IMR-90 (cell line): ENCODE measurements at regions not wholly inside any gene's neighbourhood (a gene's known extent, or its start where the extent isn't known, plus 50 kb on each side); places are given as distances from the start of the nearest gene placed in this dataset.
"Not testable (repeated sequence)": the region's sequence is repeated elsewhere in the genome, so short reads cannot be mapped to it uniquely, and the experiment has no call there.

Source experiments
- ATAC-seq: fragments of 200-7000 bp; cut with Tn5 transposase; 2 replicates; pipeline ENCODE4 v1.9.1; 2020; ENCODE audit warnings: low read depth, mild to moderate bottlenecking, moderate library complexity
- BruUV-seq: library from RNA; stranded (reverse); fragments of 400-500 nt; replicated peaks from 2 replicates; lab custom pipeline; 2021; lab: Mats Ljungman, UMichigan
- CTCF ChIA-PET: fragments of 300-600 bp; formaldehyde crosslinking; extraction: SDS; loops from one replicate; lab custom pipeline; 2021; ENCODE audit warnings: antibody characterized with exemption; lab: Yijun Ruan, JAX
- POLR2A ChIA-PET: fragments of 300-600 bp; sonication (Branson Sonifier 250); formaldehyde crosslinking; loops from one replicate; lab custom pipeline; 2022; ENCODE audit warnings: antibody characterized with exemption; ENCODE audit not compliant: unreplicated experiment; lab: Charles Lee
- DNase-seq: peaks from one replicate; pipeline ENCODE4 v3.0.0; 2013
- H2AFZ ChIP-seq: replicated peaks from 2 replicates; pipeline ENCODE3; 2013; ENCODE audit warnings: low read length, mild to moderate bottlenecking; ENCODE audit not compliant: poor library complexity
- H2AK5ac ChIP-seq: 2 replicates; pipeline ENCODE4 v1.6.1; 2013; ENCODE audit warnings: low read depth, low read length, inconsistent platforms
- H2AK9ac ChIP-seq: replicated peaks from 2 replicates; pipeline ENCODE3; 2013; ENCODE audit warnings: mild to moderate bottlenecking, low read depth, low read length, moderate library complexity; ENCODE audit not compliant: poor library complexity
- H2BK120ac ChIP-seq: 2 replicates; pipeline ENCODE4 v1.6.1; 2013; ENCODE audit warnings: low read depth, low read length, inconsistent platforms
- H2BK15ac ChIP-seq: 3 replicates; pipeline ENCODE4 v1.6.1; 2013; ENCODE audit warnings: low read depth, low read length, inconsistent platforms
- H2BK20ac ChIP-seq: 2 replicates; pipeline ENCODE4 v1.6.1; 2013; ENCODE audit warnings: low read depth, mild to moderate bottlenecking, inconsistent platforms, low read length, moderate library complexity
- H2BK5ac ChIP-seq: 2 replicates; pipeline ENCODE4 v1.6.1; 2013; ENCODE audit warnings: mild to moderate bottlenecking, low read depth, low read length, inconsistent platforms; ENCODE audit not compliant: poor library complexity, severe bottlenecking
- H3K14ac ChIP-seq: replicated peaks from 2 replicates; pipeline ENCODE4 v1.6.1; 2013; ENCODE audit warnings: low read depth, low read length, inconsistent platforms
- H3K18ac ChIP-seq: 2 replicates; pipeline ENCODE4 v1.6.1; 2013; ENCODE audit warnings: low read depth, low read length, control low read depth
- H3K23ac ChIP-seq: 2 replicates; pipeline ENCODE4 v1.6.1; 2013; ENCODE audit warnings: low read depth, low read length, inconsistent platforms
- H3K27ac ChIP-seq: 2 replicates; pipeline ENCODE4 v1.5.1; 2013; ENCODE audit warnings: mild to moderate bottlenecking, control low read depth, low read length; ENCODE audit not compliant: insufficient read depth
- H3K27me3 ChIP-seq: 2 replicates; pipeline ENCODE4 v1.6.1; 2013; ENCODE audit warnings: low read length; ENCODE audit not compliant: control insufficient read depth, insufficient read depth
- H3K36me3 ChIP-seq: 2 replicates; pipeline ENCODE4 v1.6.1; 2013; ENCODE audit warnings: low read length, mixed read lengths; ENCODE audit not compliant: control insufficient read depth, insufficient read depth
- H3K4ac ChIP-seq: 2 replicates; pipeline ENCODE4 v1.6.1; 2013; ENCODE audit warnings: low read depth, low read length, inconsistent platforms
- H3K4me1 ChIP-seq: 2 replicates; pipeline ENCODE4 v1.6.1; 2013; ENCODE audit warnings: low read length, mixed read lengths; ENCODE audit not compliant: control insufficient read depth, insufficient read depth
- H3K4me2 ChIP-seq: 2 replicates; pipeline ENCODE4 v1.6.1; 2013; ENCODE audit warnings: low read depth, mild to moderate bottlenecking, control low read depth, low read length, moderate library complexity
- H3K4me3 ChIP-seq: 2 replicates; pipeline ENCODE4 v1.5.1; 2013; ENCODE audit warnings: low read depth, mild to moderate bottlenecking, control low read depth, low read length, moderate library complexity; ENCODE audit not compliant: insufficient read depth
- H3K56ac ChIP-seq: 2 replicates; pipeline ENCODE4 v1.6.1; 2013; ENCODE audit warnings: low read length, inconsistent platforms; ENCODE audit not compliant: insufficient read depth; ENCODE audit errors: extremely low read depth
- H3K79me1 ChIP-seq, 2 experiments: 2 replicates each; pipeline ENCODE4 v1.6.1; 2013; ENCODE audit warnings: low read length in 2 of 2, inconsistent platforms in 1 of 2, low read depth in 1 of 2
- H3K9ac ChIP-seq: 2 replicates; pipeline ENCODE4 v1.6.1; 2013; ENCODE audit warnings: low read depth, low read length, control low read depth
- H3K9me1 ChIP-seq: 2 replicates; pipeline ENCODE4 v1.6.1; 2013; ENCODE audit warnings: low read length, inconsistent platforms; ENCODE audit not compliant: insufficient read depth
- H3K9me3 ChIP-seq: 2 replicates; pipeline ENCODE4 v1.6.1; 2013; ENCODE audit warnings: low read length; ENCODE audit not compliant: control insufficient read depth, insufficient read depth
- H4K20me1 ChIP-seq: 2 replicates; pipeline ENCODE4 v1.6.1; 2013; ENCODE audit warnings: low read length, inconsistent platforms; ENCODE audit not compliant: insufficient read depth
- H4K5ac ChIP-seq: 2 replicates; pipeline ENCODE4 v1.6.1; 2013; ENCODE audit warnings: mild to moderate bottlenecking, low read depth, low read length, control low read depth
- H4K8ac ChIP-seq, 2 experiments: 2 replicates each; pipeline ENCODE4 v1.6.1; 2013; ENCODE audit warnings: low read depth in 2 of 2, low read length in 2 of 2, control low read depth in 1 of 2, inconsistent platforms in 1 of 2
- H4K91ac ChIP-seq: 2 replicates; pipeline ENCODE4 v1.6.1; 2013; ENCODE audit warnings: low read depth, low read length, inconsistent platforms; ENCODE audit not compliant: insufficient read depth
- CEBPB ChIP-seq: IDR thresholded peaks from 2 replicates; pipeline ENCODE4 v1.6.1; 2012; ENCODE audit warnings: low read depth, low read length, improper control_type of control experiment
- MAFK ChIP-seq: IDR thresholded peaks from 2 replicates; pipeline ENCODE4 v1.6.1; 2012; ENCODE audit warnings: low read depth, low read length, improper control_type of control experiment
- MXI1 ChIP-seq: IDR thresholded peaks from 2 replicates; pipeline ENCODE4 v1.6.1; 2012; ENCODE audit warnings: low read depth, mild to moderate bottlenecking, low read length, moderate library complexity, borderline replicate concordance
- NFE2L2 ChIP-seq: fragments of 150-350 bp; IDR thresholded peaks from 2 replicates; pipeline ENCODE4 v1.6.1; 2016; ENCODE audit warnings: low read depth, mild to moderate bottlenecking, low read length
- RAD21 ChIP-seq: IDR thresholded peaks from 2 replicates; pipeline ENCODE4 v1.6.1; 2012; ENCODE audit warnings: low read length, improper control_type of control experiment
- RCOR1 ChIP-seq: IDR thresholded peaks from 2 replicates; pipeline ENCODE4 v1.6.1; 2012; ENCODE audit warnings: mild to moderate bottlenecking, low read length, improper control_type of control experiment; ENCODE audit not compliant: insufficient replicate concordance
- SMC3 ChIP-seq: fragments of 150-350 bp; IDR thresholded peaks from 2 replicates; pipeline ENCODE4 v1.6.1; 2016; ENCODE audit warnings: low read depth, mild to moderate bottlenecking, antibody characterized with exemption, low read length, moderate library complexity
- WGBS, 2 experiments: methylation state at CpG; one replicate each; pipeline versions ENCODE4 v1.1.5 to v1.1.7; 2013; ENCODE audit warnings: missing lambda C conversion rate in 2 of 2; ENCODE audit not compliant: insufficient read length in 1 of 2; ENCODE audit errors: extremely low coverage in 2 of 2; 5-methylcytosine and 5-hydroxymethylcytosine counted together
- dilution Hi-C: fragments of 300-500 bp; cut with HindIII; formaldehyde crosslinking; loops from one replicate; pipeline ENCODE4 v1.14.3; 2018; ENCODE audit warnings: low sequenced_read_pairs; ENCODE audit not compliant: unreplicated experiment
- in situ Hi-C: fragments of 300-500 bp; cut with MboI; formaldehyde crosslinking; loops from 3 replicates; pipeline ENCODE4 v1.14.3; 2019; ENCODE audit warnings: low sequenced_read_pairs, inconsistent platforms, mixed read lengths
- intact Hi-C: fragments of 100-400 bp; cut with micrococcal nuclease; formaldehyde crosslinking; loops from 2 replicates; pipeline ENCODE4 v1.10.0; 2022
- TF ChIP-seq, protein P1 (sequence below): conservative IDR thresholded peaks from 2 replicates; pipeline ENCODE4 v1.5.1; 2012; ENCODE audit warnings: mild to moderate bottlenecking, low read depth, low read length, improper control_type of control experiment

DNA sequence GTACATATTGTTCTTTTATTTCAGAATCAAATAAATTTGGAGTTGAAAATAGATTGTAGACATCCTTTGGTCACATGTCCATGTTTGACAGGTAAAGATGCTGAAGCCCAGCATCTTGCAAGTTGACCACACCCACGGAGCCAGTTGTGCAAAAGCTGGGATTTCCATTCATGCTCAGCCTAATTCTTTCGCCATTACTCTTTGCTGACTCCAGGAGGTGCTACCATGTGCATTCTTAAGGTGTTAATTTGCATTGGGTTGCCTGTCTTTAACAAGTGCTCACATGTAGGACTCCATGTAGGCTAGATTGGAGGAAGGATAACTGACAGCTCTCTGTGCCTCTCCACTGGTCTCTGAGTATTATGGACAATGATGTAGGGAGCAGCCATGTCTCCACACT lies 660.7 kb downstream of the LMO4 start:
- no peak overlapping the region for H3K9ac ChIP-seq
- H2BK20ac ChIP-seq = no peak overlapping the region
- no peak overlapping the region for H2AFZ ChIP-seq
- no peak overlapping the region for H3K27ac ChIP-seq
- H3K9me3 ChIP-seq = no peaks in the 10 kb centered on the region
- in situ Hi-C loops (no loop called here), intact Hi-C loops (no loop called here), dilution Hi-C loops (no loop called here)
- H3K14ac ChIP-seq = no peak overlapping the region
- no peaks in the 10 kb centered on the region for H3K9me1 ChIP-seq
- WGBS, 2 experiments = 100% methylated on average over 1 of the region's 2 CpGs; no CpG with 5 or more reads in 1 of the 2 experiments
- ATAC-seq (no peak), DNase-seq (no peak)
- H4K8ac ChIP-seq = no peak overlapping the region
- H3K79me1 ChIP-seq = no peaks in the 10 kb centered on the region
- no peak overlapping the region for H3K23ac ChIP-seq
- H4K5ac ChIP-seq = no peak overlapping the region
- CTCF ChIA-PET = no interaction called here
- no peak overlapping the region for H2AK9ac ChIP-seq
- no peaks in the 10 kb centered on the region for H4K20me1 ChIP-seq
- no peak overlapping the region for H3K4me3 ChIP-seq
- no peak overlapping the region for H2BK5ac ChIP-seq
- TF ChIP-seq RAD21 (no peak), RCOR1 (no peak), SMC3 (no peak), MAFK (no peak), NFE2L2 (no peak), CEBPB (no peak), MXI1 (no peak)
- TF ChIP-seq, protein P1, sequence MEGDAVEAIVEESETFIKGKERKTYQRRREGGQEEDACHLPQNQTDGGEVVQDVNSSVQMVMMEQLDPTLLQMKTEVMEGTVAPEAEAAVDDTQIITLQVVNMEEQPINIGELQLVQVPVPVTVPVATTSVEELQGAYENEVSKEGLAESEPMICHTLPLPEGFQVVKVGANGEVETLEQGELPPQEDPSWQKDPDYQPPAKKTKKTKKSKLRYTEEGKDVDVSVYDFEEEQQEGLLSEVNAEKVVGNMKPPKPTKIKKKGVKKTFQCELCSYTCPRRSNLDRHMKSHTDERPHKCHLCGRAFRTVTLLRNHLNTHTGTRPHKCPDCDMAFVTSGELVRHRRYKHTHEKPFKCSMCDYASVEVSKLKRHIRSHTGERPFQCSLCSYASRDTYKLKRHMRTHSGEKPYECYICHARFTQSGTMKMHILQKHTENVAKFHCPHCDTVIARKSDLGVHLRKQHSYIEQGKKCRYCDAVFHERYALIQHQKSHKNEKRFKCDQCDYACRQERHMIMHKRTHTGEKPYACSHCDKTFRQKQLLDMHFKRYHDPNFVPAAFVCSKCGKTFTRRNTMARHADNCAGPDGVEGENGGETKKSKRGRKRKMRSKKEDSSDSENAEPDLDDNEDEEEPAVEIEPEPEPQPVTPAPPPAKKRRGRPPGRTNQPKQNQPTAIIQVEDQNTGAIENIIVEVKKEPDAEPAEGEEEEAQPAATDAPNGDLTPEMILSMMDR = no peak
- no peaks in the 10 kb centered on the region for H3K4me1 ChIP-seq
- no peak overlapping the region for H2BK120ac ChIP-seq
- H3K27me3 ChIP-seq = no peaks in the 10 kb centered on the region
- H3K18ac ChIP-seq = no peak overlapping the region
- H4K91ac ChIP-seq = no peak overlapping the region
- H2AK5ac ChIP-seq = no peak overlapping the region
- no peak overlapping the region for H3K4ac ChIP-seq
- H3K56ac ChIP-seq = no peak overlapping the region
- H2BK15ac ChIP-seq = no peak overlapping the region
- H3K4me2 ChIP-seq = no peak overlapping the region
- H3K36me3 ChIP-seq = no peaks in the 10 kb centered on the region
- POLR2A ChIA-PET = no interaction called here
- no TSS peak for BruUV-seq

DNA sequence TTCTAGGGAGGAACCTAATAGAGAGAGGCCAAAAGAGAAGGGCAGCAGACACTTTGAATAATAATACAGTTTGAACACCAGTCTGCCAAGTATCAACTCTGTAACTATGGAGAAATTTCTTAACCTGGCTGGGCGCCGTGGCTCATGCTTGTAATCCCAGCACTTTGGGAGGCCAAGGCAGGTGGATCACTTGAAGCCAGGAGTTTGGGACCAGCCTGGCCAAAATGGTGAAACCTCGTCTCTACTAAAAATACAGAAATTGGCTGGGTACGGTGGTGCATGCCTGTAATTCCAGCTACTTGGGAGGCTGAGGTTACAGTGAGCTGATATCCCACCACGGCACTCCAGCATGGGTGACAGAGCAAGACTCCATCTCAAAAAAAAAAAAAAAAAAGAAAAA lies 663.9 kb downstream of the LMO4 start:
- H2BK20ac ChIP-seq, POLR2A ChIA-PET, H3K36me3 ChIP-seq, intact Hi-C loops, H3K27me3 ChIP-seq, H3K4me2 ChIP-seq, H3K9me1 ChIP-seq, H2AK9ac ChIP-seq, H4K5ac ChIP-seq, H4K20me1 ChIP-seq, H2AK5ac ChIP-seq, H3K4me1 ChIP-seq, dilution Hi-C loops, H3K79me1 ChIP-seq, H3K4me3 ChIP-seq, BruUV-seq, H3K56ac ChIP-seq, H3K14ac ChIP-seq, H3K9ac ChIP-seq, H3K23ac ChIP-seq, CTCF ChIA-PET, H2BK5ac ChIP-seq, H3K9me3 ChIP-seq, H3K18ac ChIP-seq, H3K27ac ChIP-seq, DNase-seq, H4K91ac ChIP-seq, H4K8ac ChIP-seq, H2AFZ ChIP-seq, in situ Hi-C loops, H2BK15ac ChIP-seq, ATAC-seq, H2BK120ac ChIP-seq, H3K4ac ChIP-seq: not testable (repeated sequence)
- WGBS, 2 experiments = 100% methylated on average over 1 of the region's 5 CpGs; no CpG with 5 or more reads in 1 of the 2 experiments
